SHP77 (cell line): ENCODE measurements at regions not wholly inside any gene's neighbourhood (a gene's known extent, or its start where the extent isn't known, plus 50 kb on each side); places are given as distances from the start of the nearest gene placed in this dataset.
A peak's percentile ranks its signal among the peaks of the same experiment; 100 is the strongest.
"Not testable (repeated sequence)": the region's sequence is repeated elsewhere in the genome, so short reads cannot be mapped to it uniquely, and the experiment has no call there.

Experiments
- DNase-seq, 2 experiments: peaks; one replicate each; lab custom pipeline; 2025; lab: John Stamatoyannopoulos, UW

DNA sequence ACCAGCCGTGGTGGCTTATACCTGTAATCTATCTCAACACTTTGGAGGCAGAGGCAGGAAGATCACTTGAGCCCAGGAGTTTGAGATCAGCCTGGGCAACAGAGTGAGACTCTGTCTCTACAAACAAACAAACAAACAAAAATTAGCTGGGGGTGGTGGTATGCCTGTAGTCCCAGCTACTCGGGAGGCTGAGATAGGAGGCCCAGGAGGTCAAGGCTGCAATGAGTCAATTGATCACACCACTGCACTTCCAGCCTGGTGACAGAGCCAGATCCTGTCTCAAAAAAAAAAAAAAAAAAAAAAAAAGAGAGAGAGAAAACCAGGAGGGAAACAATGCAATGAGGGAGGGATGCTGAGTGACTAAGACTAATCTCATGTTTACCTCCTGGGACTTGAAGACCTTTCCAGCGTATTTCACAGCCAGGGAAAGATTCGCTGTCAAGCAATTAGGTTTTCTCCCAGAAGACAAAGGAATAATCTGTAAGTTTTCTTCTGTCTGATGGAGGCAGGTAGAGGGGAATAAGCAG lies 51.1 kb upstream of the MIER3 start:
- no peak for DNase-seq

DNA sequence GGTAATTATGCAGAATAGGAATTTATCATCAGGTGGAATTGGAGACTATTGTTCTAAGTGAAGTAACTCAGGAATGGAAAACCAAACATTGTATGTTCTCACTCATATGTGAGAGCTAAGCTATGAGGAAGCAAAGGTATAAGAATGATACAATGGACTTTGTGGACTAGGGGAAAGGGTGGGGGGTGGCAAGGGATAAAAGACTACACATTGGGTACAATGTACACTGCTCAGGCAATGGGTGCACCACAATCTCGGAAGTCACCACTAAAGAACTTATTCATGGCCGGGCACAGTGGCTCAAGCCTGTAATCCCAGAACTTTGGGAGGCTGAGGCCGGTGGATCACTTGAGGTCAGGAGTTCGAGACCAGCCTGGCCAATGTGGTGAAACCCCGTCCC lies 51.6 kb upstream of the MIER3 start:
- not testable (repeated sequence) for DNase-seq

DNA sequence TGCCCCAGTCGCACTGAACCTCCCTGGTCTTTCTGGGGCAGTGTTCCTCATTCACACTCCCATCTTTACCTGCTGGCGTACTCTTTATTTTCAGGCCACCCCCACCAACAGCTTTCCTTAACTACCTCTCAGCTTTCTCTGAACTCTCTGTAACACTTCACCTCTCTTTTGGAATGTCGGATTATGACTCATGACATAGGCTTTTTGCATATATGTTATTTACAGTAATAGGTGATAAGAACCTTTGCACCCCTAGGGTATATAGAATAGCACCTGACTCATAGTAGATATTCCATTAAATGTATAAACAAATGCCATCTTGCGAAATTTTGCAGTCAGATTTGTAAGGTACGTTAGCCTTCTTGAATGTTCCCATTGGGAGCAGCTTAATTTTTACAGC lies 52.9 kb upstream of the MIER3 start:
- DNase-seq = no peak

DNA sequence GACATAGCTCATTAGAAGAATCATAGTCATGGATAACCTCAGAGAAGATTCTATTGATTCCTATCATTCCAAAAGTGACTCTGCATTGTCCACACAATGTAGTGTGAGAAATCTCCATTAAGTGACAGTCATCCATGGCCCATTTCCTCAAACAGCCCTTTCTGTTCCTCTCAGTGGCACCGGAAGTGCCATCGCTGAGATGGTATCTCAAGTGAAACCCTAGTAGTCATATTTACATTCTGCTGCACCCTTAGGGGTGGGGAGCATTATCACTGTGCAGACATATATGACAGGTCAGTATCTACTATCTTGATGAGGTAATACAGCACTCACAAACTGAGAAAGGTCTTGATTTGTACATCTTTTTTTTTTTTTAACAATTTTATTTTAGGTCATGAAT lies 55.4 kb upstream of the MIER3 start:
- DNase-seq = no peak

DNA sequence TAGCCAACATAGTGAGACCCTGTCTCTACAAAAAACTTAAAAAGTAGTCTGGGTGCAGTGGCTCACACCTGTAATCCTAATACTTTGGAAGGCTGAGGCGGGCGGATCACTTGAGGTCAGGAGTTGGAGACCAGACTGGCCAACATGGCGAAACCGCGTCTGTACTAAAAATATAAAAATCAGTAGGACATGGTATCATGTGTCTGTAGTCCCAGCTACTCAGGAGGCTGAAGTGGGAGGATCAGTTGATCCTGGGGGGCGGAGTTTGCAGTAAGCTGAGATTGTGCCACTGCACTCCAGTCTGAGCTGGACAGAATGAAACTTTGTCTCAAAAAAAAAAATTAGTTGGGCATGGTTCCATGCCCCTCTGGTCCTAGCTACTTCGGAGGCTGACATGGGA lies 57.9 kb upstream of the MIER3 start:
- DNase-seq = no peak

DNA sequence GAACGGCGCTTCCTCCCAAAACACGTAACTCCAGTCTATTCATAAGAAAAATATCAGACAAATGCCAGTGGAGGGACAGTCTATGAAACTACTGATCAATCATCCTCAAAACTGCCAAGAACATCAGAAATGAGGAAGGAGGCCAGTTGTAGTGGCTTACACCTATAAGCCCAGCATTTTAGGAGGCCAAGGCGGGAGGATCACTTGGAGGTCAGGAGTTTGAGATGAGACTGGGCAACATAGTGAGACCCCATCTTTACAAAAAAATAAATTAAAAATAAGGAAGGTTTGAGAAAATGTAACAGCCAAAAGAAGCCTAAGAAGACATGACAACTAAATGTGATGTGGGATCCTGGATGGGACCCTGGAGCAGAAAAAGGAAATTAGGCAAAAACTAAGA lies 58.9 kb upstream of the MIER3 start:
- no peak for DNase-seq

DNA sequence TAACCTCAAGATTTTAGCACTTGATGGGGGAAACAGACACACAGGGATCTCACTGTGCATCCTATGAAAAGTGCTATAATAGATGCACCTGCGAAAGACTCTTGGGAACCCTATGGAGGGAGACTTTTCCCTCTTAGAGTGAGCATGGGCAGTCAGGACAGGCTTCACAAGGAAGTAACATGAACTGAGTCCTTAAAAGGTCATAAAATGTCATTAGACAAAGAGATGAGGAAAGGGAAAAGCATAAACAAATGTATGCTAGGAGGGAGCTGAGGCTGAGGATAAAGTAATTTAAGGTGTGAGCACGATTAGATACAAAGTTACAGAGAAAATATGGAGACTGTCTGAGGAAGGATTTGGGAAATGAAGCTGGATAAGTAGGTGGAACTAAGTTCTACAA lies 60.6 kb upstream of the MIER3 start:
- no peak for DNase-seq

DNA sequence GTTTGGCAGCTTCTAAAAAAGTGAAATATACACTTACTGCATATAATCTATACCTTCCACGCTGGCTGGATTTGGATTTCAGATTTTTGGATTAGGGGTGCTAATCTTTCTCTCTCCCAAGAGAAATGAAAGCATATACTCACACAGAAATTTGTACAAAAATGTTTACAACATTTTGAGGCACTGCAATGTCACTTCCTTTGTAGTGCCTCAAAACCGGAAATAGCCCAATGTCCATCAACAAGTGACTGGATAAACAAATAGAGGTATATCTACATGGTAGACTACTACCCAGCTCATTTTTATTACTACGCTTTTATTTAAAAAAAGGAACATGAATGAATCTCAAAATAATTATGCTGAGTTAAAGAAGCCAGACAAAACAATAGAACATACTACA lies 74.0 kb upstream of the MIER3 start:
- DNase-seq = no peak

DNA sequence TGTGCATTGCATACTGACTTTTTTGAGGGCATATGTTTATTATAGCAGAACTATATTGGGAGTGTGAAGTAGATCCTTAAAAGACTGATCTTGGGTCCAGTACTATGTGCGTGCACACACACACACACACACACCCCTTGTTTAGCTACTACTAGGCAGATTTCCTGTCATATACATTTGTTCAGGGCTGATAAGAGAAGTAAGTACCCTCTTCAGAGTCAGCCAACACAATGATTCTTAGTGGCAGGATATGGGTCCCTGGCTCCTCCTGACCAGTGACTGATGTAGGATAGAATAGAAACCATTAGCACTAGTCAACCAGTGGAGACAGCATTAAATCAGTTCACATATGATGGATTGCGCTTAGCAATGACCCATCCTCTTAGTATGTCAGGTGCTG lies 76.2 kb upstream of the MIER3 start:
- no peak for DNase-seq

DNA sequence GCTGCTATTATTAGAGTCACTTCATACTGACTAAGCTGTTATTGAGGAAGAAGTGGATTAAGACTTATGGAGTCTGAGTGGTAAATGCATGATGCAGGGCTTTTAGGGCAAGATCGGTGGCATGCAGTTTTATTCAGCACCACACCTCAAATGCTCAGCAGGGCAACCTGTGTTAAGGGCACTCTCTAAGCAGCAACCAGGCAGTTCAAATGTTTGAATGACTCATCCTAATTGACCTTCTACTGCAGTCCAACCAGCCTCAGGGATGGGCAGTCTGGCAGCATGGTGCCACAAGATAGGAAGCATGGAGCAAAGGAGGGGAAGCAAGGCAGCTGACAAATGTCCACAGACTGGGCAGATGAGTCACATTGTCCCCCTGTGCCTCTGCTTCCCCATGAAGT lies 80.2 kb upstream of the MIER3 start:
- peak in 1 of 2 experiments; percentile 16 for DNase-seq

DNA sequence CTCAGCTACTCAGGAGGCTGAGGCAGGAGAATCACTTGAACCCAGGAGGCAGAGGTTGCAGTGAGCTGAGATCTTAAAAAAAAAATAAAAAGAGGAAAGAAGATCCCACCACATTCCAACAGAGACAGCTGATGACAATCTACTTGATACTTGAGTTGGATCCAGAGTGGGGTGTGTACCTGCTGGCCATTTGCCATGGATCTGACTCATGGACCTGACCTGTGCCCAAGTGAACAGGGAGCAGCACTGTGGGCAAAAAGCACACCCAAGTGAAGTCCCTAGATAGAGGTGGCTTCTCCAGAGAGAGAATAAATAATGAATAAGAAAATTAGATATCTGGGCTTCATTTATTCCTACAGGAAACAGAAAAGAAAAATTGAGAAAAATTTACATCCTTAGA lies 81.2 kb upstream of the MIER3 start:
- DNase-seq = no peak

DNA sequence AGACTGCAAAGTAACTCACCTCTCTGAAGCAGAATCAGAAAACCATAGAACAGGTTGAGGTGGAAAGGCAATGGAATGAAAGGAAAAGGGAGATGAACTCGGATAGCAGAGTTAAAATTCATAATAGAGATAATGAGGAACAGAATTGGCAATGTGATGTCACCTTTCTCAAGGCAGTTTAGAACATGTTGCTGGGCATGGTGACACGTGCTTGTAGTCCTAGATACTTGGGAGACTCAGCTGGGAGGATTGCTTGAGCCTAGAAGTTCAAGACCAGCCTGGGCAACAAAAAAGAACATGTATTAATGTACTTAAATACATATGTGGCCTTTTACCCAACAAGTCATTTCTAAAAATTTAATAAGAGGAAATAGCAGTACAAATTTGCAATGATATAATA lies 81.6 kb upstream of the MIER3 start:
- no peak for DNase-seq

DNA sequence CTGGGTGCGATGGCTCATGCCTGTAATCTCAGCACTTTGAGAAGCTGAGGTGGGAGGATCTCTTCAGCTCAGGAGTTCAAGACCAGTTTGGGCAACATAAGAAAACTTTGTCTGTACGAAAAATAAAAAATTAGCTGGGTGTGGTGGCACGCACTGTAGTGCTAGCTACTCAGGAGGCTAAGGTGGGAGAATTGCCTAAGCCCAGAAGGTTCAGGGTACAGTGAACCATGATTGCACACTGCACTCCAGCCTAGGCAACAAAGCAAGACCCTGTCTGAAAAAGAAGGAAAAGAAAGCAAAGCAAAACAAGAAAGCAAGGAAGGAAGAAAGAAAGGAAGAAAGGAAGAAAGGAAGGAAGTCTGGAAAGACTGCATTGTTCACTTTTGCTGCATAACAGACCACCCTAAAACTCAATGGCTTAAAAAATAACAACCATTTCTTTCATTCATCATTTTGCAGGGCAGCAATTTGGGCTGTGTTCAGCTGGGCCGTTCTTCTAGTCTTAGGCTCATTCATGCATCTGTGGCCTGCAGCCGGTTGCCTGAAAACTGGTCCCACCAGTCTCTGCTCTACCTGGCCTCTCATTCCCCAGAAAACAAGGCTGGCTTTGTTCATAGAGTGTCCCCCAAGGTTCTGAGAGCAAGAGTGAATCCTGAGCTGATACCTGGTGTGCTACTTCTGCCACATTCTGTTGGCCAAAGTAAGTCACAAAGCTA lies 82.4 kb upstream of the MIER3 start:
- DNase-seq = no peak

DNA sequence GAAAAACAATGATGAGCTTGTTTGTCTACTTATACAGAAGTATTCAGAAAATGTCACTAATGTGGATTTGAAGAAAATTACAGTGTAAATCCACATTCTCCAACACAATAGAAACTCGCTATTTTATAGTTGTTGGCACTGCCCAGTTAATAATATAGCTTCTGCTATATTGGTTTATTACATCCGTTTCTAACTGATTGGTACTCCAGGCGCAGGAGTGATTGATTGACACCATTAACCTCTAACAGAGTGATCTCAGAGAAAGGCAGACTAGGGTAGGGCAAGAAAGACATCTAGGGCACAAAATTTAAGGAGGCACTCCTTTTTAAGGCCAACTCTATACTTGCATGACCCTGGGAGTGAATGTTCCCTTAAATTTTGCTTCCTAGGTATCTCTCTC lies 84.0 kb upstream of the MIER3 start:
- no peak for DNase-seq

DNA sequence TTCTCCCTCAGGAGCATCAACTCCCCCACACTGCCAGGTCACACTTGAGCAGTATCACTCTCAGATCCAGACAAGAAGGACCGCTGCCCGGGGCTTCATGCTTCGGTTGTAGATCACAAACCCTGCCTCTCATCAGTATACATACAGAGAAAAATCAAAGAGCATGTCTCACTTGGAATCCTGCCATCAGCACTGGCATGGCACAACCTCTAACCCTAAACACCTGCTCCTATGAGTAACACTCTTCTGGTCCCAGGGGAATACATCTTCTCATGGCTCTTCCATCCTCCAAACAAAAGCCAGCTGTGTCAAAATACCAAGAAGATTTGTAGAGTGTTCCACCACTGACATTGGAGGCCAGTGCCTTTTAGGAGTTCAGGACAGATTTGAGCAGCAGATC lies 84.8 kb upstream of the MIER3 start:
- DNase-seq = no peak

DNA sequence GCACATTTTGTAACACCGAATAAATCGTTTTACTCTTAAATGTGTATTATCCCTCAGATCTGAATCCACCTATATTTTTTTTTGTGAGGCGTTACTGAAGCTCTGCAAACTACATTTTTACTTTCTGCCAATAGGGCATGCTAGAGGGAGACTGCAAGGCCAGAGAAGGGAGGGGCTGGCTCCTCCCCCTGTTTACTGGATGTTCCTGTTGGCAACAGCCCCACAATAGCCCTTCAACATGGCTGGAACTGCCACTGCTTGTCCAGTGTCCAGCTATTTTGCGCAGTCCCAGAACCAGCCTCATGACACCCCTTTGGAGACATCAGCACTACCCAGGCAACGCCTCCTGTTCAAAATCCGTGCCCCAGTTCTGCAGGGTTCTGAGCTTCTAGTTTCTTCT lies 85.4 kb upstream of the MIER3 start:
- no peak for DNase-seq

DNA sequence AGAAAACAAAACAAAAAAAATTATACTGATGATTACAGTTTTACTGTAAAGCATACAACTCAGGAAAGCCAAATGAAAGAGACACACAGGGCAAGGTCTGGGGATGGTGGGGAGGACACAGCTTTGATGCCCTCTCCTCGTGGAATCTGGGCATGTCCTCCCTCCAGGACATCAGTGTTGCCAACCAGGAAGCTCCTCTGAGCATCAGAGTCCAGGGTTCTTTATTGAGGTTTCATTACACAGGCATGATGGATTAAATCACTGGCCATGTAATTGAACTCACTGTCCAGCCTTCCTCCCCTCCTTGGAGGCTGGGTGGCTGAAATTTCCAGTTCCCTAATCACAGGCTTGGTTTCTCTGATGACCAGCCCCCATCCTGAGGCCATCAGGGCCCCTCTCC lies 89.6 kb upstream of the MIER3 start:
- DNase-seq = no peak

DNA sequence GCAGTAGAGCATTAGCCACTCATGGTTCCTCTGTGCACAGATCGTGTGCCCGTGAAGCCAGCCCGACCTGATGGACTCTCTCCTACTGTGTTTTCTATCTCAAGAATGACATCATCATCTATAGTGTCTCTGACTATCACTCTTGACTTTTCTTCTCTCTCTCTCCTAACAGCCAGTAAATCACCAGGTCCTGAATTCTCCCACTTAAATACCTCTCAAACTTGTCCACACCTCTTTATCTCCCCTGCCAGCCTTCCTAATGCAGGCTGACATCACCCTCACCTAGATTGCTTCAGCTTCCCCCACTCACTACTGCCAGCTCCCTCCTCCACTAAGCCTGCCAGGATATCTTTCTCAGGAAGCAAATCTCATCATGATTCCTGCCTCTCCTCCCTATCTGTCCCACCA lies 90.6 kb upstream of the MIER3 start:
- no peak for DNase-seq

DNA sequence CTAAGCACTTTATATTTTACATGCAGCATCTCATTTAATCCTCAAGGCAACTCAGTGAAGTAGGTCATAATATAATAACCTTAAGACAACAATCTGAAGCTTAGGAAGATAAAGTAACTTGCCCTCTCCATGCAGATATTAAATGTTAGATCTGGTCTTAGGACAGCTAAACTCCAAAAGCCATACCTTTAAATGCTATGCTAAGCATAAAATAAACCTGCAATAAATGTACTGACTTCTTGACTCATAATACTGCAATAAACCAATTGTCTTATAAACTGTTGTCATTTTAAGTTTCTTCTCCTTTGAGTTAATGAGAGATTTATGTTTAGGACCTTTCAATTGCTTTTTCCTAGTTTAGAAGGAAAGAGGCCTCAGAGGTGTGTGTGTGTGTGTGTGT lies 102.2 kb upstream of the MIER3 start:
- DNase-seq = no peak

DNA sequence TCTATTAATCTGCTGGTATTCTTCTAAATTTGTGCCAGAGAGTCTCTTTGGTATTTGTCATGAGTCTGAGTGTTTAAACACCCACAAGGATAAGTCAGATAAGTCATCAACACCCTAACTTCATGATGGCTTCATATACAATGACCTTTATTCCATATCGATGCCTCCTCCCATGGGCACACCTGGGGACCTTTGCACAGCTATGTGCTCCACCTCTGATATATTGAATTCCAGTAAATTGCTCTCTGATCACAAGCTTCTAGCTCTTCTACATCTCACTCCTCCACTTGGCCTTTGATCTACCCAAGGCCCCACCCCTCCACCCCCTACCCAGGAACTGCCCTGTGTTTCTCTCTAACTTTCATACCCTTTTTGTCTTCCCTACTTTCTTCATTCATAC lies 102.7 kb upstream of the MIER3 start:
- DNase-seq = no peak

DNA sequence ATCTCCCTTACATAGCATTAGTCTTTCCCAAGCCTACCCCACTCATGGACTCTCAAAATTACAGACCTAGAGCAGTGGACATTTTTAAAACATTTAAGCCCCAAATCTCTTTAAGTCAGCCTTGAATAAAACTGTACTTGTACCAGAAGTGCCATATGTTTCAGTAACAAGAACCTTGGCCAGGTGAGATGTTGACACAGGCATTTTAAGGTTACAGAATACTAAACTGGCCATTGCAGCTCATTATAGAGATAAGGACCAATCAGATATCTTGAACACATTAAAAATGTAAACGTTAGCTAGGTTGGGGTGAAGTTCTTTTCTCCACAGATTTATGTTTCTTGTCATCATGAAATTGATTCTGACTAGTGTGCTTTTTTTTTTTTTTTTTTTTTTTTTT lies 103.8 kb upstream of the MIER3 start:
- DNase-seq = no peak

DNA sequence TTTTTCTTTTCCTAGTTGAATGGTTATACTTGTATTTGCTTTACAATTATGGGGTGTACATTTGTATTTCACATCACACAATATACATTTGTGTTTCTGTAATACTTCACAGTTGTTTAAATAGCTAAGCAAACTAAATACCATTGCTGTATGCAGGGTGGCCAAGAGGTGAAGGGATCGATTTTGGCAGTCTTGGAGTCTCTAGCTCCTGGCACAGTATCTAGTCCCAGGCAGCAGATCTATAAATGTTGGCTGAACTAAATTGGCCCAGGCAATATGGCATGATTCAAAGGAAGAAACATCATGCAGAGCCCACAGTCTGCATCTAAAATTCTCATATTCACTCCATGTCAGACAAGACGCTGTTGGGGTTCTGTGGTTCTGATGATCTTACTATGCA lies 110.1 kb upstream of the GPBP1 start:
- no peak for DNase-seq

DNA sequence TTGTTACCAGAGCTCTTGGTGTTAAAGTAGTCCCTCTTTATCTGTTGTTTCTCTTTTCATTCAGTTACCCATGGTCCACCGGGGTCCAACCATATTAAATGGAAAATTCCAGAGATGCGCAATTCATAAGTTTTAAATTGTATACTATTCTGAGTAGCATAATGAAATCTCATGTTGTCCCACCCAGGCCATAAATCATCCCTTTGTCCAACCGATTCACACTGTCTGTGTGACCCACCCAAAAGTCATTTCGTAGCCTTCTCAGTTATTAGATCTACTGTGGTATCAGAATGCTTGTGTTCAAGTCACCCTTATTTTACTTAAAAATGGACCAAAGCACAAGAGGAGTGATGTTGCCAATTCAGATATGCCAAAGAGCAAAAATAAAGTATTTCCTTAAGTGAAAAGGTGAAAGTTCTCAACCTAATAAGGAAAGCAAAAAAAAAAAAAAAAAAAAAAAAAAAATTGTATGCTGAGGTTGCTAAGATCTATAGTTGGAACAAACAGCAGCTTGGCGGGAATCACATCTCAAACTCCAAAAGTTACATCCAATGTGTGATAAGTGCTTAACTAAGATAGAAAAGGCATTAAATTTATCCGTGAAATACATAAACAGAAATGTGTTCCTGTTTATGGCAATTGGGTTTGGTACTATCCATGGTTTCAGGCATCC lies 106.8 kb upstream of the GPBP1 start:
- DNase-seq = no peak

DNA sequence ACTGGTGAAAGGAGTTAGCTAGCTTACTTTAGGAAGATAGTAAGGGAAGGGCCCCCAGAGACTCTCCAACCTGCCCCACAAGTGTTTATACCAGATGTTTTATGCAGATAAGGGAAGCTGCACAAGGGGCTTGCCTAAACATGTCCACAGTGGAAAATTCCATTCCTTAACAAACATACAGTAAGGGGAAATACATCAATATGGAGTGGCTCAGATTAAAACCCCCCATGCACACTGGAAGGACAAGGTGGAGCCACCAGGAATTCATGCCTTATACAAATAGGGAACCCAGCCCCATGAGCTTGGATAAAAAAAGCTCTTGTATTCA lies 106.3 kb upstream of the GPBP1 start:
- no peak for DNase-seq
